SH-SY5Y (cell line): ENCODE measurements at regions not wholly inside any gene's neighbourhood (a gene's known extent, or its start where the extent isn't known, plus 50 kb on each side); places are given as distances from the start of the nearest gene placed in this dataset.

Experiments
- GATA2 ChIP-seq: IDR thresholded peaks from 2 replicates; pipeline ENCODE4 v1.6.1; 2011; ENCODE audit warnings: mild to moderate bottlenecking, low read depth, low read length
- GATA3 ChIP-seq: IDR thresholded peaks from 2 replicates; pipeline ENCODE4 v1.6.1; 2011; ENCODE audit warnings: low read depth, mild to moderate bottlenecking, low read length, moderate library complexity

- TF ChIP-seq GATA2 (no peak), GATA3 (no peak)
Measured at GRCh38 chr18:40314199-40314598, 1640.8 kb upstream of the PIK3C3 start.
